ENCODE measurements at regions not wholly inside any gene's neighbourhood (a gene's known extent, or its start where the extent isn't known, plus 50 kb on each side); places are given as distances from the start of the nearest gene placed in this dataset.

GRCh38 chr12:93184672-93185368, 192.9 kb upstream of the NUDT4 start:
- no peak overlapping the region for H3K4me3 ChIP-seq (ENCODE audit: insufficient read depth, low read depth, low read length)
- peak overlapping the region; percentile 70 to 77; a peak in 3 of 4 replicates for H4K8ac ChIP-seq (ENCODE audit: low read depth in 2 of 2, low read length in 2 of 2)
- no peaks in the 10 kb centered on the region for H3K79me1 ChIP-seq (ENCODE audit: low read depth in 1 of 2, low read length in 2 of 2)
- no peak overlapping the region for H2AK9ac ChIP-seq (replicated peaks; ENCODE audit: low read depth, low read length, poor library complexity)
- CTCF ChIA-PET: interaction anchor here (1.4 kb wide), 1 partner anchor 8 kb away, joined by 4 read pairs; no protein-coding TSS in a partner anchor
- no peaks in the 10 kb centered on the region for H4K20me1 ChIP-seq (ENCODE audit: insufficient read depth, low read length)
- no peak overlapping the region for H3K56ac ChIP-seq (ENCODE audit: extremely low read depth, insufficient read depth, low read length)
- H3K27me3 ChIP-seq (ENCODE audit: control insufficient read depth, insufficient read depth, low read length): no peaks in the 10 kb centered on the region
- peak overlapping the region; percentile 44; the same call in 1 of the 2 replicates for H2BK20ac ChIP-seq (ENCODE audit: low read depth, low read length)
- peaks cover 2% of the 10 kb centered on the region for H3K9me1 ChIP-seq (ENCODE audit: insufficient read depth, low read length)
- peak overlapping the region; percentile 10; the same call in 1 of the 2 replicates for H2AK5ac ChIP-seq (ENCODE audit: low read depth, low read length)
- H2BK120ac ChIP-seq (ENCODE audit: low read depth, low read length): peak overlapping the region; percentile 56; the same call in 1 of the 2 replicates
- H2BK5ac ChIP-seq (ENCODE audit: low read depth, low read length, poor library complexity, severe bottlenecking): peak overlapping the region; percentile 78
- no peak overlapping the region for H3K23ac ChIP-seq (ENCODE audit: low read depth, low read length)
- BruUV-seq (replicated peaks): no TSS peak
- peak overlapping the region; percentile 10; the same call in 1 of the 2 replicates for H3K4ac ChIP-seq (ENCODE audit: low read depth, low read length)
- intact Hi-C loops (cut with micrococcal nuclease) (no loop called here), dilution Hi-C loops (cut with HindIII; ENCODE audit: low sequenced_read_pairs, unreplicated experiment) (no loop called here), in situ Hi-C loops (cut with MboI; ENCODE audit: low sequenced_read_pairs) (no loop called here)
- H4K91ac ChIP-seq (ENCODE audit: insufficient read depth, low read depth, low read length): no peak overlapping the region; the same call in 1 of the 2 replicates
- H3K9ac ChIP-seq (ENCODE audit: low read depth, low read length): no peak overlapping the region
- DNase-seq (no peak), ATAC-seq (ENCODE audit: low read depth) (0 out of 2 replicates have a peak, but pooled peaks have one; percentile 17)
- H4K5ac ChIP-seq (ENCODE audit: low read depth, low read length): peak overlapping the region; percentile 91
- POLR2A ChIA-PET (ENCODE audit: unreplicated experiment): no interaction called here
- no peak for TF ChIP-seq CTCF (conservative IDR thresholded peaks at IDR 0.05; ENCODE audit: low read depth, low read length)
- no peak for TF ChIP-seq RFX5 (IDR thresholded peaks at IDR 0.05; ENCODE audit: low read depth, low read length)
- H3K27ac ChIP-seq (ENCODE audit: insufficient read depth, low read length): no peak overlapping the region
- no peak overlapping the region for H3K4me2 ChIP-seq (ENCODE audit: low read depth, low read length)
- H2BK15ac ChIP-seq (ENCODE audit: low read depth, low read length): peak overlapping the region; percentile 84; the same call in 2 of the 3 replicates
- no peaks in the 10 kb centered on the region for H3K36me3 ChIP-seq (ENCODE audit: control insufficient read depth, insufficient read depth, low read length)
- peak overlapping the region; percentile 69; the same call in 1 of the 2 replicates for H3K18ac ChIP-seq (ENCODE audit: low read depth, low read length)
- H3K4me1 ChIP-seq (ENCODE audit: control insufficient read depth, insufficient read depth, low read length): peaks cover 12% of the 10 kb centered on the region
- H2AFZ ChIP-seq (replicated peaks; ENCODE audit: low read length, poor library complexity): peak overlapping the region; percentile 82
- peak overlapping the region; percentile 23; the same call in 1 of the 2 replicates for H3K14ac ChIP-seq (replicated peaks; ENCODE audit: low read depth, low read length)
- WGBS, 2 experiments (ENCODE audit: extremely low coverage in 2 of 2, insufficient read length in 1 of 2): no CpG with 5 or more reads among the region's 3 CpGs
- no peaks in the 10 kb centered on the region for H3K9me3 ChIP-seq (ENCODE audit: control insufficient read depth, insufficient read depth, low read length)

Data from IMR-90 (cell line).